ENCODE measurements at regions not wholly inside any gene's neighbourhood (a gene's known extent, or its start where the extent isn't known, plus 50 kb on each side); places are given as distances from the start of the nearest gene placed in this dataset.

DNA sequence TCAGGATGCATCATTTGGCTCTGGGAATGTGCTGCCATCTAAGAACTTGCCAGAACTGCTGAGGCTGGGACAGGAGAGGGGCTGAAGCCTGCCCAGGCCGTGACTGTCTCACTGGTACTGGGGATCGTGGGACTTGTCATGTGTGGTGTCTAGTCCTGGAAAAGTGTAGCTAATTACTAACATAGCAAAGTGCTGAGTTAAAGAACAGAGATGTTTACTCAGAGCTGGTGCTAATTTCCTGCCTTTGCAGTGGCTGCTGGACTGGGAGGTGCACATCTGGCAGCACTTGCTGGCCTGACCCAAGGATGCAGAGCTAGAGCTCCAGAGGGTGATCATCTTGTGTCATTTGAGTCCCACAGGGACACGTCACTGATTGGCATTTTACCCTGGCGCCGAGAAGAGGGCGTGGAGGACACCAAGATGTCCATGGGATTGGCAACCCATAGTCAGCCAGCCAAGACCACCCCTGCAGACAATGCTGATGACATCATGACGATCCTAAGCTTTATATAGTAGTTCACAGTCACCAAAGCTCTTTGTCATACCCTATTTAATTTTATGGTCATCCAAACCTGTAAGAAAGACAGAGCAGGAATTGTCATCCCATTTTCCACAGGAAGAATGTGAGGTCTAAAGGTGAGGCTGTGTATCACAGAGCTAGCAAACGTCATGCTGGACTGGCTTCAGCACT is 110.1 kb upstream of the SLC44A3 start:
- BruUV-seq (replicated peaks) = no TSS peak
- ChIA-PET POLR2A (no interaction called here), CTCF (no interaction called here)
- H3K27me3 ChIP-seq (ENCODE audit: control insufficient read depth, insufficient read depth, low read length) = no peaks in the 10 kb centered on the region
- intact Hi-C loops (cut with micrococcal nuclease; ENCODE audit: unreplicated experiment) = no loop called here
- ATAC-seq = peak; percentile 51; the same call in 1 of the 2 replicates
- H3K36me3 ChIP-seq (ENCODE audit: control insufficient read depth, insufficient read depth, low read length) = no peaks in the 10 kb centered on the region
- TF ChIP-seq REST (IDR thresholded peaks at IDR 0.05; ENCODE audit: insufficient read depth in 1 of 2, low read depth in 2 of 2, low read length in 1 of 2) = no peak
- TF ChIP-seq SIN3A (IDR thresholded peaks at IDR 0.05; ENCODE audit: borderline replicate concordance, insufficient read depth, low read depth, low read length) = no peak
- TF ChIP-seq CTCF (IDR thresholded peaks at IDR 0.05) = no peak
- DNase-seq (ENCODE audit: low read depth, low spot score) = no peak
- in situ Hi-C loops (cut with HindIII; ENCODE audit: low pct_unique_long_range_greater_than_20kb, low sequenced_read_pairs) = no loop called here
- no peak overlapping the region for H3K27ac ChIP-seq (ENCODE audit: low read length)
- H3K9me3 ChIP-seq (ENCODE audit: control insufficient read depth, insufficient read depth, low read depth, low read length) = no peaks in the 10 kb centered on the region
- H3K4me3 ChIP-seq (ENCODE audit: low read depth in 2 of 2, low read length in 2 of 2) = no peak overlapping the region
- H3K4me1 ChIP-seq (ENCODE audit: control insufficient read depth, insufficient read depth, low read length) = no peaks in the 10 kb centered on the region

GRCh38 chr1:94708811-94709210 is 111.3 kb upstream of the SLC44A3 start:
- CTCF ChIA-PET = no interaction called here
- in situ Hi-C loops (cut with HindIII; ENCODE audit: low pct_unique_long_range_greater_than_20kb, low sequenced_read_pairs) (no loop called here), intact Hi-C loops (cut with micrococcal nuclease; ENCODE audit: unreplicated experiment) (no loop called here)
- no peak for TF ChIP-seq REST (IDR thresholded peaks at IDR 0.05; ENCODE audit: insufficient read depth in 1 of 2, low read depth in 2 of 2, low read length in 1 of 2)
- TF ChIP-seq SIN3A (IDR thresholded peaks at IDR 0.05; ENCODE audit: borderline replicate concordance, insufficient read depth, low read depth, low read length) = no peak
- no peak for TF ChIP-seq TCF7L2 (IDR thresholded peaks at IDR 0.05; ENCODE audit: low read depth, low read length)
- no peak for TF ChIP-seq CTCF (IDR thresholded peaks at IDR 0.05)
- TF ChIP-seq POLR2AphosphoS5 (IDR thresholded peaks at IDR 0.05; ENCODE audit: low read depth, low read length) = no peak
- H3K27me3 ChIP-seq (ENCODE audit: control insufficient read depth, insufficient read depth, low read length) = no peaks in the 10 kb centered on the region
- no peaks in the 10 kb centered on the region for H3K9me3 ChIP-seq (ENCODE audit: control insufficient read depth, insufficient read depth, low read depth, low read length)
- ATAC-seq (no peak), DNase-seq (ENCODE audit: low read depth, low spot score) (no peak)
- no peak overlapping the region for H3K27ac ChIP-seq (ENCODE audit: low read length)
- no TSS peak for BruUV-seq (replicated peaks)
- POLR2A ChIA-PET = no interaction called here
- H3K4me1 ChIP-seq (ENCODE audit: control insufficient read depth, insufficient read depth, low read length) = no peaks in the 10 kb centered on the region
- H3K36me3 ChIP-seq (ENCODE audit: control insufficient read depth, insufficient read depth, low read length) = no peaks in the 10 kb centered on the region
- H3K4me3 ChIP-seq (ENCODE audit: low read depth in 2 of 2, low read length in 2 of 2) = no peak overlapping the region
